Mononuclear cell (primary cell): ENCODE measurements at regions not wholly inside any gene's neighbourhood (a gene's known extent, or its start where the extent isn't known, plus 50 kb on each side); places are given as distances from the start of the nearest gene placed in this dataset.
"Not testable (repeated sequence)": the region's sequence is repeated elsewhere in the genome, so short reads cannot be mapped to it uniquely, and the experiment has no call there.

Source experiments
- H3K27me3 ChIP-seq: 2 replicates; pipeline ENCODE4 v1.6.0; 2011; ENCODE audit warnings: low read length, control low read depth; ENCODE audit not compliant: insufficient read depth
- H3K4me1 ChIP-seq: 2 replicates; pipeline ENCODE4 v1.5.1; 2011; ENCODE audit warnings: mild to moderate bottlenecking, low read length, control low read depth; ENCODE audit not compliant: insufficient read depth
- H3K4me3 ChIP-seq: 2 replicates; pipeline ENCODE4 v1.5.1; 2011; ENCODE audit warnings: mild to moderate bottlenecking, low read length, moderate library complexity
- H3K9me3 ChIP-seq: 2 replicates; pipeline ENCODE4 v1.5.1; 2011; ENCODE audit warnings: low read depth, mild to moderate bottlenecking, control low read depth, low read length

DNA sequence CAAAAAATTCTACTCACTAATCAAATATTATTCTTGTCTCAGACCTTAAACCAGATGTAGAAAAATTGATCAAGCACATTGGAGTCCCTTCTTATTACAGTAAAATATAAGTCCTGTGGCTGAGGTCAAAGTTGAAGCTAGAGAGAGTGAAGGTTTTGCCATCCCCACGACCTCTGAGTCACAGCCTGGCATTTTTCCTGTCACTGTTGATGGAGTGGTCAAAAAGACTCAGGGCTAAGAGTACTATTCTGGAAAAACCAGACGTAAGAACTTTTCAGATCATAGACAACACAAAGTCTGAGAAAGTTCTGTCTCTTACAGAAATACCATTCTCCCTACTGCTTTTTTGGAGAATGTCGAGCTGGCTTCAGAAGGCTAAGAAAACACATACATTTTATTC is 323.7 kb upstream of the ANKRD30A start:
- Histone ChIP-seq H3K4me1 (no peaks in the 10 kb centered on the region), H3K4me3 (no peak overlapping the region), H3K27me3 (no peaks in the 10 kb centered on the region), H3K9me3 (no peaks in the 10 kb centered on the region)

DNA sequence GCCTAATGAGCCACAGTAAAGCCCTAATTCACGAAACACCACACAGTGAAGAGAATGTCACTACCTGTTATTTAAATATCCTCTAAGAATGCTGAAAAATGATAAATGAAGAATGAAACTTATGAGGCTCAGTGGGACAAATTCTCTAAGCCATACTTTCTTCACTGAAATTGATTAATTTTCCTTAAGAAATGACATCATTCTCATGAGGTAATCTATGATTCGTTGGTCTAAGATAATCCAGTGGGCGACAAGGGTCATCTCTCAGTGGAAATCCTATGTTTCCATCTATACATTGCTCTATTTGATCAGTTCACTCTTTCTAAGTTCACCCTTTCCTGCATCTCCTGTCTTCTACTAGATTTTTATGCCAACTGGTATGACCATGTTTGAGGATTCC is 330.4 kb upstream of the ANKRD30A start:
- Histone ChIP-seq H3K4me1 (no peaks in the 10 kb centered on the region), H3K9me3 (no peaks in the 10 kb centered on the region), H3K27me3 (no peaks in the 10 kb centered on the region), H3K4me3 (no peak overlapping the region)

- Histone ChIP-seq H3K4me3 (no peak overlapping the region), H3K4me1 (no peaks in the 10 kb centered on the region), H3K27me3 (no peaks in the 10 kb centered on the region), H3K9me3 (no peaks in the 10 kb centered on the region)
Observed at GRCh38 chr10:36789974-36790373, 335.4 kb upstream of the ANKRD30A start.

GRCh38 chr10:36788152-36788551 is 337.2 kb upstream of the ANKRD30A start:
- Histone ChIP-seq H3K9me3 (no peaks in the 10 kb centered on the region), H3K4me1 (no peaks in the 10 kb centered on the region), H3K27me3 (no peaks in the 10 kb centered on the region), H3K4me3 (no peak overlapping the region)

DNA sequence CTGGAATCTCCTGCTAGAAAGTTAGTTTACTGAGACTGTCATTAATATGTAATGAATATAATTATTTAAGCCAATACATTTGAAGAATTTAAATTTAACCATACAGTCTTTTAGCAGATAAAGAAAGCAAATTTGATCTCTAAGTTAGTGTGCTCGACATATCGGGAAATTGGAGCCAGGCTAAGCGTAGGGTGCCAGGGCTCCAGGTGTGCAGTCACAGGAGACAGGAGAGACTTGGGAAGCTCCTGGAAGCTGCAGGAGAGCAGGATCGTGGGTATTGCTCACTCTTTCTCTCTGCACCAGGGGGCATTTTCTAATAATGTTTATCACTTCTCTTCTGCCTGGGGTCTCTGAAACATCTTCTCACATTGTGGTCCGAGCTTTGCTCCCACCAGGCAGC is 342.0 kb upstream of the ANKRD30A start:
- Histone ChIP-seq H3K9me3 (no peaks in the 10 kb centered on the region), H3K4me1 (no peaks in the 10 kb centered on the region), H3K4me3 (no peak overlapping the region), H3K27me3 (no peaks in the 10 kb centered on the region)

DNA sequence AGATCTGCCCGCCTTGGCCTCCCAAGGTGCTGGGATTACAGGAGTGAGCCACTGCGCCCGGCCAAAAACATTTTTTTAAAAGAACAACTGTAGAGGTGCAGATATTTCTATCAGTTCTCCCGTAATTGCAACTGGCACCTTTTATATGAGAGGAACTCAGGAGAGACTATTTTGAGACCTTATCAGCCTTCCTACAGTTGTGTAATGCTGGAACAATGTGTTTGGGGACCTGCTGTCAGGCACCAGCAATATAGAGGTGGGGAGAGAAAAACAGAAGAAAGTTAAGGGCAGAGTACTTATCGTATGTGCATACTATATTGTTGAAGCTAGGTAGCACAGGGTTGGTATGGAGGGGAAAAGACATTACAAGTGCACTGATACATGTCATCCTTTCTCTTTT is 343.8 kb upstream of the ANKRD30A start:
- Histone ChIP-seq H3K27me3 (no peaks in the 10 kb centered on the region), H3K4me1 (no peaks in the 10 kb centered on the region), H3K9me3 (no peaks in the 10 kb centered on the region), H3K4me3 (no peak overlapping the region)

- Histone ChIP-seq H3K27me3 (no peaks in the 10 kb centered on the region), H3K9me3 (no peaks in the 10 kb centered on the region), H3K4me3 (no peak overlapping the region), H3K4me1 (no peaks in the 10 kb centered on the region)
Observed at GRCh38 chr10:36780158-36780557, 345.2 kb upstream of the ANKRD30A start.

DNA sequence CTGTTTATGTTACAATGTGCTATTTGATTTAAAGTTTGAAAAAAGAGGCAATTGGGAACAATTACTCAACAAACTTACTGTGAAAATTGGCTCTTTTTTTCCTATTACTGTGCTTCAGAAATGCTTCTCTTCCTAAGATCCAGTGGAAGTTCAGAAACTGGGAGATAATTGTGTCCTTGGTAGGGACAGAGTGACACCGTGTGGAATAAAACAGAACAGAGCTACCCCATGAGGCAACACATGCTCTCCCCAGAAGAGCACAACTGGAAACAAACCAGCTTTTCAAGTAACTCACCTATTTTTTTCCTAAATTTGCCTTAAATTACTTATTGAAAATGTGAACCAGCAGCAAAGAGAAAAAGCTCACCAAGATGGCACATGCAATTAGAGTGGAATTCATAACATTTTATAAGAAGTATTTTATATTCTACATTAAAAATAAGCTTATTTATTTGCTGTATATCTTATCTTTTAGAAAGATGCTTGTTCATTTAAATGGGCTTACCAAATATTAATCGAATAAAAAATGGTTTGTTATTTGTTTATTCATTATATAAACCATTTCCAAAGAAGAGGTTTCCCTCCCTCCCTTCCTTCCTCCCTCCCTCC is 346.1 kb upstream of the ANKRD30A start:
- no peak overlapping the region for H3K4me3 ChIP-seq
- no peaks in the 10 kb centered on the region for H3K9me3 ChIP-seq
- no peaks in the 10 kb centered on the region for H3K4me1 ChIP-seq
- H3K27me3 ChIP-seq, result no peaks in the 10 kb centered on the region

DNA sequence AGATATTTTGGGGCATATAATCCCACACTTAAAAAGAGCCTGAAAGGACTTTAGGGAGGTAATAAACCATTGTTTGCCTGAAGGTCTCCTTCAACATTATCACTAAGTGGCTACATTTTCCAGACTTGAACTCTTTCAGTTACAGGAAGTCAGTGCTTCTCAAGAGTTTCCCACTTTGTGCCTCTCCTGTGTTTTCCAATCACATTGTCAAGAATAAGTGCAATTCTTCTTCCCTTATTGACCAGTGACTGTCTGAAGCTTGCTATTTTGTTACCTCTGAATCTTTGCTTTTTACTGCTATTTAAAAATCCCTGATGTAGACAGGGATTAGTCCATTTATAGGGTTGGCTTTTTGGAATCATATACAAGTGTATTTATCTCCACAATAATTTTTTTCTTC is 346.7 kb upstream of the ANKRD30A start:
- Histone ChIP-seq H3K4me3 (no peak overlapping the region), H3K27me3 (no peaks in the 10 kb centered on the region), H3K4me1 (no peaks in the 10 kb centered on the region), H3K9me3 (no peaks in the 10 kb centered on the region)

GRCh38 chr10:36773652-36774051 is 351.7 kb upstream of the ANKRD30A start:
- Histone ChIP-seq H3K4me1 (no peaks in the 10 kb centered on the region), H3K4me3 (no peak overlapping the region), H3K9me3 (no peaks in the 10 kb centered on the region), H3K27me3 (no peaks in the 10 kb centered on the region)

- H3K4me1 ChIP-seq, result no peaks in the 10 kb centered on the region
- no peaks in the 10 kb centered on the region for H3K9me3 ChIP-seq
- no peaks in the 10 kb centered on the region for H3K27me3 ChIP-seq
- H3K4me3 ChIP-seq, result no peak overlapping the region
Observed at GRCh38 chr10:36771725-36772124, 353.7 kb upstream of the ANKRD30A start.

DNA sequence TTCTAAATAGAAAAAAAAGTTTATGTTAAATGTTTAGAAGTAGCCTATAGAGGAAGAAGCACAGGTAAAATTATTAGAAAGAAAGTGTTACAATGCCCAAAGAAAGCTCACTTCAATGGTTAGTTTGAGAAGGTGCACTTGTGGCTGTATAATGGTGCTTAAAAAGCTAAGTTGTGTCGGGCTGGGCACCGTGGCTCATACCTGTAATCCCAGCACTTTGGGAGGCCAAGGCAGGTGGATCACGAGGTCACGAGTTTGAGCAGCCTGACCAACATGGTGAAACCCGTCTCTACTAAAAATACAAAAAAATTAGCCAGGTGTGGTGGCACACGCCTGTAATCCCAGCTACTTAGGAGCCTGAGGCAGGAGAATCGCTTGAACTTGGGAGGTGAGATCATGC is 355.7 kb upstream of the ANKRD30A start:
- H3K4me1 ChIP-seq, H3K4me3 ChIP-seq, H3K27me3 ChIP-seq, H3K9me3 ChIP-seq: not testable (repeated sequence)

- Histone ChIP-seq H3K4me3 (no peak overlapping the region), H3K9me3 (no peaks in the 10 kb centered on the region), H3K4me1 (no peaks in the 10 kb centered on the region), H3K27me3 (no peaks in the 10 kb centered on the region)
Observed at GRCh38 chr10:36766940-36767339, 358.5 kb upstream of the ANKRD30A start.

GRCh38 chr10:36766415-36766810 is 359.0 kb upstream of the ANKRD30A start:
- H3K4me1 ChIP-seq, result no peaks in the 10 kb centered on the region
- H3K9me3 ChIP-seq, result no peaks in the 10 kb centered on the region
- H3K27me3 ChIP-seq, result no peaks in the 10 kb centered on the region
- H3K4me3 ChIP-seq, result no peak overlapping the region

DNA sequence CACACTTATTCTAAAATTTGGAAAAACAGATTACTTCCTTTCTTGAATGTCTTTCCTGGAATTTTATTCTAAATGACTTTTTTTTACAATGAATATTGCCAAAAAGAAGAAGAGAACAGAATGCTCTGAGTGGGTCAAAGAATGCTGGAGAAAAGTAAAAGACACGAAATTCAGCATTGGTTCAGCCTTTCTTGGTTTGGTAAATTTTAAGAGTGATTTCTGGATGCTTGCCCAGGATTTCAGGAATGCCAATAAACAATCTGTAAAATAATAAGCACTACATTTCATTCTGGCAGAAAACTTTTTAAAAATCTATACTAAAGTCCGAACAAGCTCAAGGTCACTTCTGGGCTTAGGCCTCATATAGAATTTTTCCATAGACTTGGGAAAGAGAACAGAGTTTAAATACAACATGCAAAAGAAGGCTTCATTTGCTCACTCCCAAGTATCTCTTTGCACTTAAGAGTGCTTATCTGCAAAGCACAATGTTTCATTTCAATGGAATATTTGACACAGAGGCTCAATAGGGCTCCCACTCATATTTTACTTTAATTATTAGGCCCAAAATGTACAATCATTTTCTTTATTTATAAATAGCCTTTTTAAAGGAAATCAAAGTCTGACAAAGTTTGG is 359.5 kb upstream of the ANKRD30A start:
- H3K4me1 ChIP-seq, result no peaks in the 10 kb centered on the region
- H3K27me3 ChIP-seq, result no peaks in the 10 kb centered on the region
- H3K4me3 ChIP-seq, result no peak overlapping the region
- no peaks in the 10 kb centered on the region for H3K9me3 ChIP-seq

DNA sequence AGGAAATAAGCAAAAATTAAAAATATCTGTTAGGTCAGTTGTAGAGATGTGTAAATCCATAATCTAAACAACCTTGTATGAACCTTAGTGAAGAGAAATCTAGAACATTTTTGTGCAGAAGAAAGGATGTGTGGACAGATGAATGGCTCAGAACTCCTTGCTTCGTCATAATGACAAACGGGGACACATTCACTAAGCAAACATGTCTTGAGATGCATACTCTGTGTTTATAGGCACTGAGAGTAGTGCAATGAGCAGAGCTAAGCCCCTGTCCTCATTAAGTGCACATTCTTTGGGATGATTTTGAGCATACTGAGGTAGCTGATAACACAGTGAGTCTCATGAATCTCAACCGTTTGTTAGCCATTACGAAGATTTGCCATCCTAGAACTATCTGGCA is 360.6 kb upstream of the ANKRD30A start:
- Histone ChIP-seq H3K27me3 (no peaks in the 10 kb centered on the region), H3K9me3 (no peaks in the 10 kb centered on the region), H3K4me1 (no peaks in the 10 kb centered on the region), H3K4me3 (no peak overlapping the region)
